SU-DHL-6 (cell line): ENCODE measurements at regions not wholly inside any gene's neighbourhood (a gene's known extent, or its start where the extent isn't known, plus 50 kb on each side); places are given as distances from the start of the nearest gene placed in this dataset.

Experiments
- H2AFZ ChIP-seq: fragments of 200-600 bp; sonication (generic); 2 replicates; pipeline ENCODE4 v1.6.1; 2014; ENCODE audit warnings: low read depth, mild to moderate bottlenecking, moderate library complexity, mixed read lengths, antibody characterized with exemption, low read length; ENCODE audit not compliant: severe bottlenecking
- H3F3A ChIP-seq: fragments of 200-600 bp; shearing (Covaris generic); 2 replicates; pipeline ENCODE4 v1.6.0; 2016; ENCODE audit warnings: antibody characterized with exemption, mild to moderate bottlenecking; ENCODE audit not compliant: insufficient read depth
- H3K27ac ChIP-seq: fragments of 200-600 bp; sonication (generic); 2 replicates; pipeline ENCODE4 v1.5.1; 2016; ENCODE audit warnings: low read depth, mild to moderate bottlenecking, low read length, moderate library complexity, mixed read lengths
- H3K27me3 ChIP-seq: fragments of 200-600 bp; sonication (generic), shearing (Covaris generic); 2 replicates; pipeline ENCODE4 v1.6.0; 2014; ENCODE audit warnings: mild to moderate bottlenecking, low read length
- H3K36me3 ChIP-seq: fragments of 200-600 bp; sonication (generic); 2 replicates; pipeline ENCODE4 v1.6.1; 2014; ENCODE audit warnings: mild to moderate bottlenecking, low read length, mixed read lengths
- H3K4me2 ChIP-seq: fragments of 300-600, 200-600 bp; shearing (Covaris generic), sonication (generic); 2 replicates; pipeline ENCODE4 v1.6.0; 2014; ENCODE audit warnings: low read length, low read depth, mild to moderate bottlenecking; ENCODE audit not compliant: poor library complexity, severe bottlenecking
- H3K4me3 ChIP-seq: fragments of 200-600 bp; sonication (generic); 2 replicates; pipeline ENCODE4 v1.5.1; 2014; ENCODE audit warnings: antibody characterized with exemption, low read length, mild to moderate bottlenecking, mixed read lengths; ENCODE audit not compliant: insufficient read depth, poor library complexity, severe bottlenecking
- H3K79me2 ChIP-seq: fragments of 200-600 bp; sonication (generic); 2 replicates; pipeline ENCODE4 v1.6.1; 2014; ENCODE audit warnings: mild to moderate bottlenecking, low read length, moderate library complexity; ENCODE audit not compliant: insufficient read depth
- H3K9ac ChIP-seq: fragments of 200-600 bp; sonication (generic); 2 replicates; pipeline ENCODE4 v1.7.0; 2014; ENCODE audit warnings: mild to moderate bottlenecking, low read length
- H3K9me2 ChIP-seq: fragments of 200-600 bp; sonication (generic); replicated peaks from 2 replicates; pipeline ENCODE4 v1.6.1; 2014; ENCODE audit warnings: low read length; ENCODE audit not compliant: insufficient read depth
- H3K9me3 ChIP-seq: fragments of 200-600 bp; sonication (generic); 2 replicates; pipeline ENCODE4 v1.6.1; 2014; ENCODE audit warnings: low read length, mixed read lengths; ENCODE audit not compliant: insufficient read depth
- H4K20me1 ChIP-seq: fragments of 200-600 bp; sonication (generic); 2 replicates; pipeline ENCODE4 v1.6.1; 2014; ENCODE audit warnings: low read depth, mild to moderate bottlenecking, antibody characterized with exemption, low read length, moderate library complexity, mixed read lengths
- EZH2phosphoT487 ChIP-seq: fragments of 200-600 bp; sonication (generic), shearing (Covaris generic); conservative IDR thresholded peaks from 2 replicates; pipeline ENCODE4 v1.6.1; 2018; ENCODE audit warnings: mild to moderate bottlenecking, antibody characterized with exemption, low read length, moderate library complexity, mixed read lengths
- TF ChIP-seq, protein P1 (sequence below): fragments of 200-600 bp; sonication (generic); IDR thresholded peaks from one replicate; pipeline ENCODE4 v1.5.1; 2017; ENCODE audit warnings: antibody characterized with exemption, mild to moderate bottlenecking, low read length, moderate library complexity; ENCODE audit not compliant: insufficient read depth, poor library complexity, severe bottlenecking

- Histone ChIP-seq H2AFZ (no peak overlapping the region), H3K27me3 (no peaks in the 10 kb centered on the region), H3F3A (no peaks in the 10 kb centered on the region), H3K9me2 (no peaks in the 10 kb centered on the region), H3K4me3 (no peak overlapping the region), H3K4me2 (no peak overlapping the region), H4K20me1 (no peaks in the 10 kb centered on the region), H3K79me2 (no peaks in the 10 kb centered on the region), H3K27ac (no peak overlapping the region), H3K9ac (no peak overlapping the region), H3K36me3 (no peaks in the 10 kb centered on the region), H3K9me3 (no peaks in the 10 kb centered on the region)
- TF ChIP-seq EZH2phosphoT487, result no peak
- TF ChIP-seq, protein P1, sequence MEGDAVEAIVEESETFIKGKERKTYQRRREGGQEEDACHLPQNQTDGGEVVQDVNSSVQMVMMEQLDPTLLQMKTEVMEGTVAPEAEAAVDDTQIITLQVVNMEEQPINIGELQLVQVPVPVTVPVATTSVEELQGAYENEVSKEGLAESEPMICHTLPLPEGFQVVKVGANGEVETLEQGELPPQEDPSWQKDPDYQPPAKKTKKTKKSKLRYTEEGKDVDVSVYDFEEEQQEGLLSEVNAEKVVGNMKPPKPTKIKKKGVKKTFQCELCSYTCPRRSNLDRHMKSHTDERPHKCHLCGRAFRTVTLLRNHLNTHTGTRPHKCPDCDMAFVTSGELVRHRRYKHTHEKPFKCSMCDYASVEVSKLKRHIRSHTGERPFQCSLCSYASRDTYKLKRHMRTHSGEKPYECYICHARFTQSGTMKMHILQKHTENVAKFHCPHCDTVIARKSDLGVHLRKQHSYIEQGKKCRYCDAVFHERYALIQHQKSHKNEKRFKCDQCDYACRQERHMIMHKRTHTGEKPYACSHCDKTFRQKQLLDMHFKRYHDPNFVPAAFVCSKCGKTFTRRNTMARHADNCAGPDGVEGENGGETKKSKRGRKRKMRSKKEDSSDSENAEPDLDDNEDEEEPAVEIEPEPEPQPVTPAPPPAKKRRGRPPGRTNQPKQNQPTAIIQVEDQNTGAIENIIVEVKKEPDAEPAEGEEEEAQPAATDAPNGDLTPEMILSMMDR, result no peak
These were observed 142.8 kb upstream of the UBL3 start for GRCh38 chr13:29993196-29993595.

DNA sequence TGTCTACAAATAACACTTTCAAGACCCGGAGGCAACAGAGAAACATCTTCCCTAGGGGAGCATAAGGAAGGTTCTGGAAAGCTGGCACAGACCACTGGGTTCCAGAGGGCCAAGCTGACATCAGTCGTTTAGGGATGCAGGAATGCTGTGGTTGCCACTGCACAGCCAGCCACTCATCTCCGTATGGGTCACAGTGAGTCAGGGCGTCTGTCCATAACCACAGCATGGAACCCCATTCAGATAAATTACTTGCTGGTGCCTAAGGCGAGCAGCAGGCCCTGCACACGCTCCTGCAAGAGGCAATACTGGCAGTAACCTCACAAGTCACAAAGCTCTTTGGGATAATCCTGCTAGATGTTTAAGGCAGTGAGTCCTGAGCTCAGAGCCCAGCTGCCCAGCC, 140.9 kb upstream of the UBL3 start:
- Histone ChIP-seq H3K27me3 (no peaks in the 10 kb centered on the region), H3K9me2 (no peaks in the 10 kb centered on the region), H2AFZ (no peak overlapping the region), H3K4me3 (no peak overlapping the region), H3K79me2 (no peaks in the 10 kb centered on the region), H3K4me2 (no peak overlapping the region), H3F3A (no peaks in the 10 kb centered on the region), H3K9ac (no peak overlapping the region), H3K9me3 (no peaks in the 10 kb centered on the region), H4K20me1 (no peaks in the 10 kb centered on the region), H3K27ac (no peak overlapping the region), H3K36me3 (no peaks in the 10 kb centered on the region)
- TF ChIP-seq, protein P1, result no peak
- TF ChIP-seq EZH2phosphoT487, result no peak

DNA sequence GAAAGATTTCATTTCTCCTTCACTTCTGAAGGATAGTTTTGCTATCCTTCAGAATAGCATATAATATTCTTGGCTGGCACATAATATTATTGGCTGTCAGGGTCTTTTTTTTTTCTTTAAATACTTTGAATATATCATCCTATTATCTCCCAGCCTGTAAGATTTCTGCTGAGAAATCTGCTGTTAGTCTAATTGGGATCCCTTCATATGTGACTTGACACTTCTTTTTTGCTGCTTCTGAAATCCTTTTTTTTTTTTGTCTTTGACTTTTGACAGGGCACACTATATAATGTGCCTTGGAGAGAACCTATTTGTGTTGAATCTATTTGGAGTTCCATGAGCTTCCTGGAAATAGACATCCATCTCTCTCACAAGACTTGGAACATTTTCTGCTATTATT, 136.9 kb upstream of the UBL3 start:
- H3K27ac ChIP-seq, result no peak overlapping the region
- H3K4me3 ChIP-seq, result no peak overlapping the region
- no peak overlapping the region for H2AFZ ChIP-seq
- H3K27me3 ChIP-seq, result no peaks in the 10 kb centered on the region
- no peak overlapping the region for H3K9ac ChIP-seq
- no peak overlapping the region for H3K4me2 ChIP-seq
- H3K9me3 ChIP-seq, result no peaks in the 10 kb centered on the region
- H3F3A ChIP-seq, result no peaks in the 10 kb centered on the region
- TF ChIP-seq, protein P1, result no peak
- TF ChIP-seq EZH2phosphoT487, result no peak
- H4K20me1 ChIP-seq, result no peaks in the 10 kb centered on the region
- no peaks in the 10 kb centered on the region for H3K36me3 ChIP-seq
- H3K79me2 ChIP-seq, result no peaks in the 10 kb centered on the region
- H3K9me2 ChIP-seq, result no peaks in the 10 kb centered on the region
